SU-DHL-6 (cell line): ENCODE measurements at regions not wholly inside any gene's neighbourhood (a gene's known extent, or its start where the extent isn't known, plus 50 kb on each side); places are given as distances from the start of the nearest gene placed in this dataset.

Experiments
- H2AFZ ChIP-seq: fragments of 200-600 bp; sonication (generic); 2 replicates; pipeline ENCODE4 v1.6.1; 2014; ENCODE audit warnings: low read depth, mild to moderate bottlenecking, moderate library complexity, mixed read lengths, antibody characterized with exemption, low read length; ENCODE audit not compliant: severe bottlenecking
- H3F3A ChIP-seq: fragments of 200-600 bp; shearing (Covaris generic); 2 replicates; pipeline ENCODE4 v1.6.0; 2016; ENCODE audit warnings: antibody characterized with exemption, mild to moderate bottlenecking; ENCODE audit not compliant: insufficient read depth
- H3K27ac ChIP-seq: fragments of 200-600 bp; sonication (generic); 2 replicates; pipeline ENCODE4 v1.5.1; 2016; ENCODE audit warnings: low read depth, mild to moderate bottlenecking, low read length, moderate library complexity, mixed read lengths
- H3K27me3 ChIP-seq: fragments of 200-600 bp; sonication (generic), shearing (Covaris generic); 2 replicates; pipeline ENCODE4 v1.6.0; 2014; ENCODE audit warnings: mild to moderate bottlenecking, low read length
- H3K36me3 ChIP-seq: fragments of 200-600 bp; sonication (generic); 2 replicates; pipeline ENCODE4 v1.6.1; 2014; ENCODE audit warnings: mild to moderate bottlenecking, low read length, mixed read lengths
- H3K4me2 ChIP-seq: fragments of 300-600, 200-600 bp; shearing (Covaris generic), sonication (generic); 2 replicates; pipeline ENCODE4 v1.6.0; 2014; ENCODE audit warnings: low read length, low read depth, mild to moderate bottlenecking; ENCODE audit not compliant: poor library complexity, severe bottlenecking
- H3K4me3 ChIP-seq: fragments of 200-600 bp; sonication (generic); 2 replicates; pipeline ENCODE4 v1.5.1; 2014; ENCODE audit warnings: antibody characterized with exemption, low read length, mild to moderate bottlenecking, mixed read lengths; ENCODE audit not compliant: insufficient read depth, poor library complexity, severe bottlenecking
- H3K79me2 ChIP-seq: fragments of 200-600 bp; sonication (generic); 2 replicates; pipeline ENCODE4 v1.6.1; 2014; ENCODE audit warnings: mild to moderate bottlenecking, low read length, moderate library complexity; ENCODE audit not compliant: insufficient read depth
- H3K9ac ChIP-seq: fragments of 200-600 bp; sonication (generic); 2 replicates; pipeline ENCODE4 v1.7.0; 2014; ENCODE audit warnings: mild to moderate bottlenecking, low read length
- H3K9me2 ChIP-seq: fragments of 200-600 bp; sonication (generic); replicated peaks from 2 replicates; pipeline ENCODE4 v1.6.1; 2014; ENCODE audit warnings: low read length; ENCODE audit not compliant: insufficient read depth
- H3K9me3 ChIP-seq: fragments of 200-600 bp; sonication (generic); 2 replicates; pipeline ENCODE4 v1.6.1; 2014; ENCODE audit warnings: low read length, mixed read lengths; ENCODE audit not compliant: insufficient read depth
- H4K20me1 ChIP-seq: fragments of 200-600 bp; sonication (generic); 2 replicates; pipeline ENCODE4 v1.6.1; 2014; ENCODE audit warnings: low read depth, mild to moderate bottlenecking, antibody characterized with exemption, low read length, moderate library complexity, mixed read lengths
- EZH2phosphoT487 ChIP-seq: fragments of 200-600 bp; sonication (generic), shearing (Covaris generic); conservative IDR thresholded peaks from 2 replicates; pipeline ENCODE4 v1.6.1; 2018; ENCODE audit warnings: mild to moderate bottlenecking, antibody characterized with exemption, low read length, moderate library complexity, mixed read lengths
- TF ChIP-seq, protein P1 (sequence below): fragments of 200-600 bp; sonication (generic); IDR thresholded peaks from one replicate; pipeline ENCODE4 v1.5.1; 2017; ENCODE audit warnings: antibody characterized with exemption, mild to moderate bottlenecking, low read length, moderate library complexity; ENCODE audit not compliant: insufficient read depth, poor library complexity, severe bottlenecking

DNA sequence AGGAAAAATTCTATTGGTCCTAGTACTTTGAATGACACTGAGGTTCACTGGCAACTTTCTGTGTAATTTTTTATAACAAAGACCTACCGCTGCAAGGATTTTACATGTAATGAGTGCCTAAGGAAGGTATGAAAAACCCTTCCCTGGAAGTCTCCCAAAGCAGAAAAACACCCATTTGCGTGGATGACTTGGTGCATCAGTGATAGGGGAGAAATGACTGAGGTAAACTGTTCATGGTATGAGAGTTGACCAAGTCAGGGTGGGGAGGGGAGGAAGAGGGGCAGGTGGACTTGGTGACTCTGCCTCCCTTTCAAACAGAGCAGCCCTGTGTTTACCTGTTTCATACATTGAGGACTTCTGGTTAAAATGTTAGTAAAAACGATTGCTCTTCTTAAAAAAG, 78.8 kb upstream of the IPO9 start:
- H2AFZ ChIP-seq, result no peak overlapping the region
- no peak overlapping the region for H3K4me3 ChIP-seq
- no peak overlapping the region for H3K4me2 ChIP-seq
- H3K27ac ChIP-seq, result no peak overlapping the region
- H3F3A ChIP-seq, result no peaks in the 10 kb centered on the region
- TF ChIP-seq EZH2phosphoT487, result no peak
- no peaks in the 10 kb centered on the region for H3K36me3 ChIP-seq
- no peaks in the 10 kb centered on the region for H3K9me2 ChIP-seq
- H3K9me3 ChIP-seq, result no peaks in the 10 kb centered on the region
- H3K79me2 ChIP-seq, result no peaks in the 10 kb centered on the region
- no peak overlapping the region for H3K9ac ChIP-seq
- no peaks in the 10 kb centered on the region for H3K27me3 ChIP-seq
- no peaks in the 10 kb centered on the region for H4K20me1 ChIP-seq

- H2AFZ ChIP-seq, result no peak overlapping the region
- H4K20me1 ChIP-seq, result no peaks in the 10 kb centered on the region
- no peaks in the 10 kb centered on the region for H3F3A ChIP-seq
These were observed 78.0 kb upstream of the IPO9 start for GRCh38 chr1:201750934-201751333.

GRCh38 chr1:201751872-201752271, 77.1 kb upstream of the IPO9 start:
- Histone ChIP-seq H3K27ac (no peak overlapping the region), H3F3A (no peaks in the 10 kb centered on the region)

More at GRCh38 chr1:201750934-201751333, 78.0 kb upstream of the IPO9 start:
- Histone ChIP-seq H3K36me3 (no peaks in the 10 kb centered on the region), H3K9ac (no peak overlapping the region), H3K79me2 (no peaks in the 10 kb centered on the region), H3K4me3 (no peak overlapping the region), H3K27me3 (no peaks in the 10 kb centered on the region), H3K9me3 (no peaks in the 10 kb centered on the region), H3K4me2 (no peak overlapping the region), H3K9me2 (no peaks in the 10 kb centered on the region), H3K27ac (no peak overlapping the region)
- TF ChIP-seq EZH2phosphoT487, result no peak
- TF ChIP-seq, protein P1, sequence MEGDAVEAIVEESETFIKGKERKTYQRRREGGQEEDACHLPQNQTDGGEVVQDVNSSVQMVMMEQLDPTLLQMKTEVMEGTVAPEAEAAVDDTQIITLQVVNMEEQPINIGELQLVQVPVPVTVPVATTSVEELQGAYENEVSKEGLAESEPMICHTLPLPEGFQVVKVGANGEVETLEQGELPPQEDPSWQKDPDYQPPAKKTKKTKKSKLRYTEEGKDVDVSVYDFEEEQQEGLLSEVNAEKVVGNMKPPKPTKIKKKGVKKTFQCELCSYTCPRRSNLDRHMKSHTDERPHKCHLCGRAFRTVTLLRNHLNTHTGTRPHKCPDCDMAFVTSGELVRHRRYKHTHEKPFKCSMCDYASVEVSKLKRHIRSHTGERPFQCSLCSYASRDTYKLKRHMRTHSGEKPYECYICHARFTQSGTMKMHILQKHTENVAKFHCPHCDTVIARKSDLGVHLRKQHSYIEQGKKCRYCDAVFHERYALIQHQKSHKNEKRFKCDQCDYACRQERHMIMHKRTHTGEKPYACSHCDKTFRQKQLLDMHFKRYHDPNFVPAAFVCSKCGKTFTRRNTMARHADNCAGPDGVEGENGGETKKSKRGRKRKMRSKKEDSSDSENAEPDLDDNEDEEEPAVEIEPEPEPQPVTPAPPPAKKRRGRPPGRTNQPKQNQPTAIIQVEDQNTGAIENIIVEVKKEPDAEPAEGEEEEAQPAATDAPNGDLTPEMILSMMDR, result no peak

DNA sequence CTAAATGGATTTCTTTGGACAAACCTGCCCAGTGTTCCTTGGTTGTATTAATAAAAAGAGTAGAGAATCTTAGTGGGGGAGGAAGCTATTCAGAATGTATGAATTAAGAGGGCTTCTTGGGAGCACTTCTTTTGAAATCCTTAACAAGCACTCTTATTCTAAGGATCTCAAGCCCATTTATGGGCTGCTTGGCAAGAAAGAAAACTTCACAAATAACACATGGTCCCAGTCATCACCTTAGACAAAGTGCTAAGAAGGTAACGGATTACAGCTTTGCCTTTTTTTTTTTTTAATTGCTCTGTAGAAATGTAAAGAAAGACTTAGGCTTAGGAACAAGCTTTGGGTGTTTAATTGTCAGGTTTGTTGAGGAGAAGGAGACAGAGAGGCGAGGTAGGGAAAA, 76.6 kb upstream of the IPO9 start:
- no peaks in the 10 kb centered on the region for H3K36me3 ChIP-seq
- no peak overlapping the region for H3K27ac ChIP-seq
- no peaks in the 10 kb centered on the region for H3K79me2 ChIP-seq
- H3K9me3 ChIP-seq, result no peaks in the 10 kb centered on the region
- H3K9me2 ChIP-seq, result no peaks in the 10 kb centered on the region
- H3K4me3 ChIP-seq, result no peak overlapping the region
- no peak overlapping the region for H3K4me2 ChIP-seq
- H3K27me3 ChIP-seq, result no peaks in the 10 kb centered on the region
- H3K9ac ChIP-seq, result no peak overlapping the region
- H3F3A ChIP-seq, result no peaks in the 10 kb centered on the region
- TF ChIP-seq, protein P1, result no peak
- TF ChIP-seq EZH2phosphoT487, result no peak
- no peaks in the 10 kb centered on the region for H4K20me1 ChIP-seq
- no peak overlapping the region for H2AFZ ChIP-seq

More at GRCh38 chr1:201751872-201752271, 77.1 kb upstream of the IPO9 start:
- no peak for TF ChIP-seq EZH2phosphoT487
- TF ChIP-seq, protein P1, result no peak
- H3K79me2 ChIP-seq, result no peaks in the 10 kb centered on the region
- no peak overlapping the region for H3K4me2 ChIP-seq
- H3K4me3 ChIP-seq, result no peak overlapping the region
- no peak overlapping the region for H2AFZ ChIP-seq
- no peaks in the 10 kb centered on the region for H3K27me3 ChIP-seq
- no peak overlapping the region for H3K9ac ChIP-seq
- H3K9me2 ChIP-seq, result no peaks in the 10 kb centered on the region
- H3K36me3 ChIP-seq, result no peaks in the 10 kb centered on the region
- no peaks in the 10 kb centered on the region for H4K20me1 ChIP-seq
- no peaks in the 10 kb centered on the region for H3K9me3 ChIP-seq
